Right lobe of liver (tissue), 4 donors: ENCODE measurements at regions not wholly inside any gene's neighbourhood (a gene's known extent, or its start where the extent isn't known, plus 50 kb on each side); places are given as distances from the start of the nearest gene placed in this dataset.

Source experiments
- CTCF ChIP-seq, 4 donors: fragments of 200-600 bp in 3 of 4; fragments of 450-650 bp in 1 of 4; IDR thresholded peaks; one replicate each; pipeline versions ENCODE4 v1.5.1 to v1.8.0; 2016 to 2022; ENCODE audit warnings: antibody characterized with exemption in 4 of 4, mild to moderate bottlenecking in 2 of 4
- POLR2A ChIP-seq: fragments of 450-650 bp; IDR thresholded peaks from one replicate; pipeline ENCODE4 v1.6.1; 2017; ENCODE audit warnings: antibody characterized with exemption, mild to moderate bottlenecking
- donor health status: DM: no; HTN: no; CAD: no.
- donor health status: DM: no; HTN: no; CAD: no.
- donor health status: DM: no; HTN: yes; CAD: no.

GRCh38 chr2:100754951-100755350 is 65.0 kb upstream of the NPAS2 start:
- TF ChIP-seq CTCF (IDR thresholded peaks at IDR 0.05) (no peak), POLR2A (no peak)
